Mucosa of descending colon (tissue), 3 donors: ENCODE measurements at regions not wholly inside any gene's neighbourhood (a gene's known extent, or its start where the extent isn't known, plus 50 kb on each side); places are given as distances from the start of the nearest gene placed in this dataset.
"Not testable (repeated sequence)": the region's sequence is repeated elsewhere in the genome, so short reads cannot be mapped to it uniquely, and the experiment has no call there.

Experiments
- ATAC-seq: fragments of 200-7000 bp; cut with Tn5 transposase; one replicate; pipeline ENCODE4 v1.9.1; 2020; ENCODE audit warnings: mild to moderate bottlenecking, moderate library complexity
- DNase-seq, 3 donors: peaks; one replicate each; pipeline ENCODE4 v3.0.0-alpha.2; 2020
- H3K36me3 ChIP-seq: fragments of 200-600 bp; one replicate; pipeline ENCODE4 v1.8.0; 2021; ENCODE audit warnings: low read depth, mild to moderate bottlenecking
- H3K4me1 ChIP-seq: fragments of 200-600 bp; one replicate; pipeline ENCODE4 v1.8.0; 2021; ENCODE audit warnings: low read depth, mild to moderate bottlenecking
- H3K4me3 ChIP-seq: fragments of 200-600 bp; one replicate; pipeline ENCODE4 v1.8.0; 2021; ENCODE audit warnings: mild to moderate bottlenecking
- H3K9me3 ChIP-seq: fragments of 200-600 bp; one replicate; pipeline ENCODE4 v1.8.0; 2021; ENCODE audit warnings: mild to moderate bottlenecking
- CTCF ChIP-seq: fragments of 200-600 bp; IDR thresholded peaks from one replicate; pipeline ENCODE4 v1.8.0; 2022; ENCODE audit warnings: antibody characterized with exemption, mild to moderate bottlenecking
- intact Hi-C, 2 donors: fragments of 100-400 bp; cut with DNase I in 1 of 2; cut with micrococcal nuclease in 1 of 2; formaldehyde crosslinking; loops; one replicate each; pipeline versions ENCODE4 v1.11.0 to v1.11.1; 2022; cut with DNase I, micrococcal nuclease
- donor health status: DM: no; HTN: no; CAD: no; lungs with moderate emphysema.
- donor health status: DM: no; HTN: no; CAD: no.
- donor health status: DM: no; HTN: yes; CAD: no.

- TF ChIP-seq CTCF: no peak
- H3K36me3 ChIP-seq: no peaks in the 10 kb centered on the region
- intact Hi-C loops: no loop called here
- H3K9me3 ChIP-seq: peaks cover 14% of the 10 kb centered on the region
- no peak overlapping the region for H3K4me3 ChIP-seq
- H3K4me1 ChIP-seq: no peaks in the 10 kb centered on the region
- DNase-seq (no peak), ATAC-seq (no peak)
Measured at GRCh38 chr15:79778378-79778990, 118.3 kb downstream of the MTHFS start.

- H3K36me3 ChIP-seq: no peaks in the 10 kb centered on the region
- DNase-seq (no peak), ATAC-seq (no peak)
- TF ChIP-seq CTCF: no peak
- no peaks in the 10 kb centered on the region for H3K4me1 ChIP-seq
- no peak overlapping the region for H3K4me3 ChIP-seq
- peaks cover 14% of the 10 kb centered on the region for H3K9me3 ChIP-seq
- intact Hi-C loops: no loop called here
Measured at GRCh38 chr15:79779746-79780145, 117.1 kb downstream of the MTHFS start.

GRCh38 chr15:79782307-79782706 lies 114.5 kb downstream of the MTHFS start:
- peaks cover 14% of the 10 kb centered on the region for H3K9me3 ChIP-seq
- ATAC-seq, H3K36me3 ChIP-seq, DNase-seq, H3K4me3 ChIP-seq, H3K4me1 ChIP-seq, intact Hi-C loops: not testable (repeated sequence)
